MM.1S (cell line): ENCODE measurements at regions not wholly inside any gene's neighbourhood (a gene's known extent, or its start where the extent isn't known, plus 50 kb on each side); places are given as distances from the start of the nearest gene placed in this dataset.

ENCODE experiments used
- DNase-seq: peaks from one replicate; pipeline ENCODE4 v3.0.0-alpha.2; 2015
- H2AFZ ChIP-seq: fragments of 300-600 bp; sonication (generic); 2 replicates; pipeline ENCODE4 v1.6.0; 2016; ENCODE audit warnings: antibody characterized with exemption, low read length
- H3F3A ChIP-seq: fragments of 300-600 bp; sonication (generic); 2 replicates; pipeline ENCODE4 v1.6.1; 2016; ENCODE audit warnings: mild to moderate bottlenecking, antibody characterized with exemption, low read length, moderate library complexity, mixed read lengths; ENCODE audit not compliant: insufficient read depth
- H3K27ac ChIP-seq: fragments of 300-600 bp; sonication (generic); 2 replicates; pipeline ENCODE4 v1.5.1; 2016; ENCODE audit warnings: mild to moderate bottlenecking, low read length
- H3K27me3 ChIP-seq: fragments of 300-600 bp; sonication (generic); replicated peaks from 2 replicates; pipeline ENCODE4 v1.6.0; 2016; ENCODE audit warnings: low read length; ENCODE audit not compliant: insufficient read depth
- H3K36me3 ChIP-seq: fragments of 300-600 bp; sonication (generic); replicated peaks from 2 replicates; pipeline ENCODE4 v1.6.1; 2016; ENCODE audit warnings: mild to moderate bottlenecking, low read length, mixed read lengths; ENCODE audit not compliant: insufficient read depth
- H3K4me1 ChIP-seq: fragments of 300-600 bp; sonication (generic); 2 replicates; pipeline ENCODE4 v1.6.1; 2016; ENCODE audit warnings: low read length, mixed read lengths
- H3K4me2 ChIP-seq: fragments of 300-600 bp; sonication (generic); 2 replicates; pipeline ENCODE4 v1.6.0; 2016; ENCODE audit warnings: low read depth, low read length
- H3K4me3 ChIP-seq: fragments of 300-600 bp; sonication (generic); 2 replicates; pipeline ENCODE4 v1.5.1; 2016; ENCODE audit warnings: low read length, mixed read lengths
- H3K79me2 ChIP-seq: fragments of 300-600 bp; sonication (generic); 2 replicates; pipeline ENCODE4 v1.6.1; 2016; ENCODE audit warnings: mixed run types, low read length, mixed read lengths
- H3K9ac ChIP-seq: fragments of 300-600 bp; sonication (generic); 2 replicates; pipeline ENCODE4 v1.6.1; 2016; ENCODE audit warnings: low read length, mixed read lengths
- H3K9me2 ChIP-seq: fragments of 300-600 bp; sonication (generic); replicated peaks from 2 replicates; pipeline ENCODE4 v1.6.1; 2016; ENCODE audit warnings: mild to moderate bottlenecking, low read length, mixed read lengths; ENCODE audit not compliant: insufficient read depth
- H3K9me3 ChIP-seq: fragments of 300-600 bp; sonication (generic); replicated peaks from 2 replicates; pipeline ENCODE4 v1.6.1; 2016; ENCODE audit warnings: mild to moderate bottlenecking, low read length, mixed read lengths; ENCODE audit not compliant: insufficient read depth
- H4K20me1 ChIP-seq: fragments of 300-600 bp; sonication (generic); 2 replicates; pipeline ENCODE4 v1.6.1; 2016; ENCODE audit warnings: mild to moderate bottlenecking, low read length, moderate library complexity, mixed read lengths; ENCODE audit not compliant: insufficient read depth
- CTCF ChIP-seq: fragments of 300-600 bp; sonication (generic); IDR thresholded peaks from 2 replicates; pipeline ENCODE4 v1.5.1; 2016; ENCODE audit warnings: antibody characterized with exemption, low read length, mixed read lengths
- EZH2 ChIP-seq: fragments of 300-600 bp; sonication (generic); optimal IDR thresholded peaks from 2 replicates; pipeline ENCODE3; 2017; ENCODE audit warnings: low read depth, mild to moderate bottlenecking, antibody characterized with exemption, low read length, mixed read lengths
- EZH2phosphoT487 ChIP-seq: fragments of 300-600 bp; sonication (generic); IDR thresholded peaks from 2 replicates; pipeline ENCODE4 v1.6.1; 2018; ENCODE audit warnings: antibody characterized with exemption, low read length

GRCh38 chr4:96354036-96354712, 514.3 kb downstream of the PDHA2 start:
- H3K79me2 ChIP-seq: no peaks in the 10 kb centered on the region
- H3K27me3 ChIP-seq: no peaks in the 10 kb centered on the region
- H3K9ac ChIP-seq: no peak overlapping the region
- H3K4me1 ChIP-seq: no peaks in the 10 kb centered on the region
- H2AFZ ChIP-seq: no peak overlapping the region
- no peaks in the 10 kb centered on the region for H3F3A ChIP-seq
- H3K36me3 ChIP-seq: no peaks in the 10 kb centered on the region
- TF ChIP-seq EZH2phosphoT487: no peak
- TF ChIP-seq CTCF: no peak
- no peak for TF ChIP-seq EZH2
- no peak overlapping the region for H3K4me3 ChIP-seq
- no peak overlapping the region for H3K4me2 ChIP-seq
- DNase-seq: peak; percentile 16
- H3K9me3 ChIP-seq: no peaks in the 10 kb centered on the region
- no peaks in the 10 kb centered on the region for H4K20me1 ChIP-seq
- H3K9me2 ChIP-seq: no peaks in the 10 kb centered on the region
- no peak overlapping the region for H3K27ac ChIP-seq

- TF ChIP-seq EZH2 (no peak), EZH2phosphoT487 (no peak), CTCF (no peak)
- H3K4me1 ChIP-seq: no peaks in the 10 kb centered on the region
- H3K4me3 ChIP-seq: no peak overlapping the region
- DNase-seq: no peak
- H3K27me3 ChIP-seq: no peaks in the 10 kb centered on the region
- no peaks in the 10 kb centered on the region for H4K20me1 ChIP-seq
- no peaks in the 10 kb centered on the region for H3K9me3 ChIP-seq
- no peaks in the 10 kb centered on the region for H3F3A ChIP-seq
- no peaks in the 10 kb centered on the region for H3K9me2 ChIP-seq
- H3K27ac ChIP-seq: no peak overlapping the region
- H2AFZ ChIP-seq: no peak overlapping the region
- no peak overlapping the region for H3K9ac ChIP-seq
- no peaks in the 10 kb centered on the region for H3K79me2 ChIP-seq
- H3K36me3 ChIP-seq: no peaks in the 10 kb centered on the region
- H3K4me2 ChIP-seq: no peak overlapping the region
These were observed 515.5 kb downstream of the PDHA2 start for GRCh38 chr4:96355414-96355813.

GRCh38 chr4:96356591-96357370, 516.9 kb downstream of the PDHA2 start:
- H3F3A ChIP-seq: no peaks in the 10 kb centered on the region
- H3K9me2 ChIP-seq: no peaks in the 10 kb centered on the region
- no peaks in the 10 kb centered on the region for H3K27me3 ChIP-seq
- H3K4me2 ChIP-seq: no peak overlapping the region
- no peak overlapping the region for H3K9ac ChIP-seq
- no peak overlapping the region for H3K4me3 ChIP-seq
- TF ChIP-seq EZH2: no peak
- no peak for TF ChIP-seq CTCF
- TF ChIP-seq EZH2phosphoT487: no peak
- H3K9me3 ChIP-seq: no peaks in the 10 kb centered on the region
- no peaks in the 10 kb centered on the region for H3K4me1 ChIP-seq
- no peaks in the 10 kb centered on the region for H4K20me1 ChIP-seq
- H3K27ac ChIP-seq: no peak overlapping the region
- no peaks in the 10 kb centered on the region for H3K79me2 ChIP-seq
- H3K36me3 ChIP-seq: no peaks in the 10 kb centered on the region
- no peak for DNase-seq
- H2AFZ ChIP-seq: no peak overlapping the region
